Endothelial cell (in vitro differentiated cells): ENCODE measurements at regions not wholly inside any gene's neighbourhood (a gene's known extent, or its start where the extent isn't known, plus 50 kb on each side); places are given as distances from the start of the nearest gene placed in this dataset.
A peak's percentile ranks its signal among the peaks of the same experiment; 100 is the strongest.

ENCODE experiments used
- DNase-seq: peaks from one replicate; pipeline ENCODE4 v3.0.0; 2021; ENCODE audit warnings: low spot score
- H3K27ac Mint-ChIP-seq: one replicate; pipeline ENCODE4 v1.8.0; 2021; ENCODE audit warnings: mixed read lengths, inconsistent platforms; ENCODE audit not compliant: unreplicated experiment
- H3K27me3 Mint-ChIP-seq: one replicate; pipeline ENCODE4 v1.8.0; 2021; ENCODE audit warnings: mild to moderate bottlenecking, moderate library complexity, mixed read lengths, inconsistent platforms; ENCODE audit not compliant: unreplicated experiment
- H3K36me3 Mint-ChIP-seq: one replicate; pipeline ENCODE4 v1.8.0; 2021; ENCODE audit warnings: mild to moderate bottlenecking, low read depth, mixed read lengths, inconsistent platforms; ENCODE audit not compliant: unreplicated experiment
- H3K4me1 Mint-ChIP-seq: one replicate; pipeline ENCODE4 v1.8.0; 2021; ENCODE audit warnings: mild to moderate bottlenecking, mixed read lengths, inconsistent platforms; ENCODE audit not compliant: unreplicated experiment
- H3K4me3 Mint-ChIP-seq: one replicate; pipeline ENCODE4 v1.8.0; 2021; ENCODE audit warnings: mild to moderate bottlenecking, mixed read lengths, inconsistent platforms; ENCODE audit not compliant: unreplicated experiment
- H3K9me3 Mint-ChIP-seq: one replicate; pipeline ENCODE4 v1.8.0; 2021; ENCODE audit warnings: mixed read lengths, inconsistent platforms; ENCODE audit not compliant: unreplicated experiment
- CTCF ChIP-seq: fragments of 200-600 bp; sonication (generic); IDR thresholded peaks from one replicate; pipeline ENCODE4 v1.5.0; 2021; ENCODE audit warnings: antibody characterized with exemption; ENCODE audit not compliant: unreplicated experiment

GRCh38 chr20:19858466-19859371 is 100.7 kb downstream of the RIN2 start:
- H3K4me3 Mint-ChIP-seq, result no peak overlapping the region
- TF ChIP-seq CTCF, result no peak
- no peak for DNase-seq
- no peak overlapping the region for H3K27ac Mint-ChIP-seq
- peaks cover 4% of the 10 kb centered on the region for H3K9me3 Mint-ChIP-seq
- peaks cover 13% of the 10 kb centered on the region for H3K36me3 Mint-ChIP-seq
- H3K4me1 Mint-ChIP-seq, result no peaks in the 10 kb centered on the region
- H3K27me3 Mint-ChIP-seq, result no peaks in the 10 kb centered on the region

GRCh38 chr20:19859444-19859843 is 101.4 kb downstream of the RIN2 start:
- Mint-ChIP-seq H3K4me3 (no peak overlapping the region), H3K36me3 (peaks cover 13% of the 10 kb centered on the region), H3K4me1 (no peaks in the 10 kb centered on the region), H3K27ac (no peak overlapping the region), H3K9me3 (peaks cover 4% of the 10 kb centered on the region), H3K27me3 (no peaks in the 10 kb centered on the region)
- no peak for TF ChIP-seq CTCF
- DNase-seq, result no peak

- no peak for TF ChIP-seq CTCF
- Mint-ChIP-seq H3K27me3 (no peaks in the 10 kb centered on the region), H3K36me3 (peaks cover 10% of the 10 kb centered on the region), H3K4me1 (no peaks in the 10 kb centered on the region), H3K9me3 (peaks cover 4% of the 10 kb centered on the region), H3K27ac (no peak overlapping the region), H3K4me3 (no peak overlapping the region)
- no peak for DNase-seq
Observed at GRCh38 chr20:19860737-19861136, 102.7 kb downstream of the RIN2 start.

- TF ChIP-seq CTCF, result no peak
- peaks cover 4% of the 10 kb centered on the region for H3K9me3 Mint-ChIP-seq
- H3K36me3 Mint-ChIP-seq, result peaks cover 10% of the 10 kb centered on the region
- DNase-seq, result no peak
- no peak overlapping the region for H3K27ac Mint-ChIP-seq
- H3K4me3 Mint-ChIP-seq, result peak overlapping the region; percentile 39
- H3K27me3 Mint-ChIP-seq, result no peaks in the 10 kb centered on the region
- H3K4me1 Mint-ChIP-seq, result no peaks in the 10 kb centered on the region
Observed at GRCh38 chr20:19861147-19861759, 103.2 kb downstream of the RIN2 start.

- H3K27me3 Mint-ChIP-seq, result peaks cover 1% of the 10 kb centered on the region
- no peak for DNase-seq
- no peak overlapping the region for H3K4me3 Mint-ChIP-seq
- TF ChIP-seq CTCF, result no peak
- peaks cover 18% of the 10 kb centered on the region for H3K36me3 Mint-ChIP-seq
- H3K27ac Mint-ChIP-seq, result no peak overlapping the region
- H3K9me3 Mint-ChIP-seq, result peaks cover 4% of the 10 kb centered on the region
- H3K4me1 Mint-ChIP-seq, result no peaks in the 10 kb centered on the region
Observed at GRCh38 chr20:19864130-19864529, 106.1 kb downstream of the RIN2 start.
